ENCODE measurements at regions not wholly inside any gene's neighbourhood (a gene's known extent, or its start where the extent isn't known, plus 50 kb on each side); places are given as distances from the start of the nearest gene placed in this dataset.
"Not testable (repeated sequence)": the region's sequence is repeated elsewhere in the genome, so short reads cannot be mapped to it uniquely, and the experiment has no call there.

DNA sequence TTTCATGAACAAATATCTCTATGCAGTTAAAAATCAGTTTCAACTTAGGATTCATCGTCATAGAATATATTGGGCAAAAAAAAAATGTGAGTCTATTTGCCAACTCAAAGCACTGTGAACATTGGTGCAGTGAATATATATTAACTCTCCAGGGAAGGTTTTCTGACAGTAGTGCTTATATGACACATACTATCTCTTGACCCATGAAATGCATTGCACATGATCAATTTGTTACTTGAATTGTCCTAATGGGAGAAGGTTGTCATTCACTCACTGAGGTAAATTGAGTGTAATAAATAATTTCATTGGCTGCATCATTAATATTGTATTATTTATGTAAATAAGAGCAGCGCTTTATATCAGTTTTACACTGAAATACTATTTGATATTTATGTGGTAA lies 2458.5 kb downstream of the ARAP2 start:
- no peak for DNase-seq

DNA sequence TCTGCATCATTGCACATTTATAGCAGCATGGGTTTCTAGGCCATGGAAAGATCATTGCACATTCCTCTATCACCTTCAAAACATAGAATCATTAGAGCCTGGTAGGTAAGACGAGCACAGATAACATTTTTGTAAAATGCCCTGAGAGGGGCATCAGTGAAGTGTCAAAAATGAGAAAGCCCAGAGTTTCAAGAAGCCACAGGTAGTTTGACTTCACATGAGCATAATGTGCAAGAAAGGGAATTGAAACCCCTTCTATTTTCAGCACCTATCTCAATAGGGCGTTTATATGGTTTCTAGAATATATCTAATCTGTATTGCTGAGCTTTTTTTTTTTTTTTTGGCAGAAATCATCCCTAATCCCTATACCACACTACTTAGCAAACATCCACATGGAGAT lies 2441.7 kb downstream of the ARAP2 start:
- no peak for DNase-seq

- no peak for DNase-seq
These were observed 2418.6 kb downstream of the ARAP2 start for GRCh38 chr4:33825685-33826084.

DNA sequence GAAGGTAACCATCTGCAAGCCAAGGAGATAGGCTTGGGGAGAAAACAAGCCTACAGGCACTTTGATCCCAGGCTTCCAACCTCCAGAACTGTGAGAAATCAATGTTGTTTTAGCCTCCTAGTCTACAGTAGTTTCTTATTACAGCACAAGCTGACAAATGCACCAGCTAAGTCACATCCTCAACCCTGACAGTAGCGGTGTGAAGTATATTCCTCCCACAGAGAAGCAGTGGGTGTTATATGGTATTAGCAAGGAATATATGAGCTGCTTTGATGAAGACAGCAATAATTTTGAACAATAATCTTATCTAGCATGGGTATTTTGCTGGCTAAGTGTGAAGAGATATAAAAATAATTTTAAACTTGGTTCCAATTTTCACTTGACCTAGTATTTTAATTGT lies 2415.0 kb downstream of the ARAP2 start:
- not testable (repeated sequence) for DNase-seq

DNA sequence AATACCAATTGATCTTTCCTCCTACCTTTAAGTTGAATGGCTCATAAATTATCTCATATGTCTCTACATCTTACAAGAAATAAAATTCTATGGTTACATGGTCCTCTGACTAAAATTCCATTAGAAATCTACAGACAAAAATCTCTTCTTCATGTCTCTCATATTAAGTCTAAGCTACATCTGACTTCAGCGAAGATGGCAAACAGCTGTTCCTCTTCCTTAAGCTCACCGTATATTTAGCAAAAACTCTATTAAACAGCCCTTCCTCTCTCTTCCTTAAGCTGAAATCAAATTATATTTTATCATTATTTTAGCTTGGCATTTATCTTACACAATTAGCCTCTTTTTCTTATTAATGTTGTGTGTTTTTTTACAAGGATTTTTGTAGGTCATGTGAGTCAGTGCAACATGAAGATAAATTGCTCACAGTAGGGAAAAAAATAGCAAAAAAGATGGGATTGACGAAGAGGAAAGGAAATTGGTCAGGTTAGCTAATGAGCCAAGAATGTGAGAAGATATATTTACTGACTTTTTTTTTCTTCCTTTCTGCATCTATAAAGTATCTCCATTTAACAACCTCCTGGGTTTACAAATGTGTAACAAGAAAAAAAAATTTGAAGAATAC lies 2412.8 kb downstream of the ARAP2 start:
- DNase-seq = no peak

GRCh38 chr4:33835764-33836163 lies 2408.6 kb downstream of the ARAP2 start:
- not testable (repeated sequence) for DNase-seq

DNA sequence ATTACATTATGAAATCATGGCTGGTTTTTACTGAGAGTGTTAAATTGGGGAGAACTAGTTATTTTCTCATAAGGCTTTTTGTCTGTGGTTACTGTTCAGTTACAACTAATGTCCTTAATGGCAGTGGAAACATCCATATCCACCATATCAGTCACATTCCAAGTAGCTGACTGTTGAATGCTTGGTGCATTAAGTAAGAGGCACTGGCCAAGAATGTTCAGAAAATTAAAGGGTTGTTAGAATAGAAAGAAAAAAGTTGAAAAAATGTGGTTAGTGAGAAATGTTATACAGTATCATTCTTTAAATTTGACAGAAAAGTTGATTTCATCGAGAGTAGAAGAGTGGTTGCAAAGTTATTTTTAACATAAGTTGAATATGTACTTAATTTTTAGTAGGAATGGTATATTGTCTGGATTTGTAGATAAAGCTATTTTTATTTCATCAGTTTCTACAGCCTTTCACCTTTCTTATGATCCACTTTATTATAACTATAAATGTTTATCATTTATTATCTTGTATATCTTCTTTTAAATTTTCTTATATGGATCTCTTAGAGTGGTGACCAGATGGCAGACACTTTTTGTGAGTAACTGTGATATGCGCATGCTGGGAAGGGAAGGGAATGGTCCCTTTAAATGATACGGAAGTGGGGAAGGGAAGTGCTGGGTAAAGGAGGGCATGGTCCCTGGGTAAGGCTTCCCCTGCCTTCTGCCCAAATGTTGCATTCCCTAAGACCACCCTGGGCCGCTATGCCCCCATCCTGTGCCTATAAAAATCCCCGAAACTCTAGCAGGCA lies 2407.1 kb downstream of the ARAP2 start:
- no peak for DNase-seq

- DNase-seq = no peak
These were observed 2403.2 kb downstream of the ARAP2 start for GRCh38 chr4:33841120-33841519.

GRCh38 chr4:33850371-33850902 lies 2393.9 kb downstream of the ARAP2 start:
- DNase-seq = no peak

- DNase-seq = not testable (repeated sequence)
These were observed 2390.6 kb downstream of the ARAP2 start for GRCh38 chr4:33853670-33854069.

GRCh38 chr4:33864290-33864859 lies 2379.9 kb downstream of the ARAP2 start:
- no peak for DNase-seq

- no peak for DNase-seq
These were observed 2370.5 kb downstream of the ARAP2 start for GRCh38 chr4:33873791-33874190.

- DNase-seq = no peak
These were observed 2365.6 kb downstream of the ARAP2 start for GRCh38 chr4:33878710-33879109.

DNA sequence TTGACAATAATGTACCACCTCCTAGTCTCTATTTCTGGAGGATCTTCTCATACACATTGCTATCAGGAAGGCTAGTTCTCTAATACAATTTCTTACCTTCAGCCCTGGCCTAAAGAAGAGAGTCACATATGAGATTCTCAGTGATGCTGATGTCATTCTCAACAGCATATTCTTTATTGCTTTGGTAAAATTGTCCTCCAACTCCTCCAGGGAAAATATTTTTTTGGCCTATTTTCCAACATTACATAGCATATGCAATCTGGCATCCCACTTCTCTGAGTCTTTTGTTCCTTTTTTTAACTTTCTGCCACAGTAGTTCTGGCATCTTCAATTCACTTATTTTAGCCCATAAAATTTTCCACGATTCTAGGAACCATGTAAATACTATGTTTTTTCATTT lies 2363.1 kb downstream of the ARAP2 start:
- no peak for DNase-seq

- no peak for DNase-seq
These were observed 2361.9 kb downstream of the ARAP2 start for GRCh38 chr4:33882246-33882990.

DNA sequence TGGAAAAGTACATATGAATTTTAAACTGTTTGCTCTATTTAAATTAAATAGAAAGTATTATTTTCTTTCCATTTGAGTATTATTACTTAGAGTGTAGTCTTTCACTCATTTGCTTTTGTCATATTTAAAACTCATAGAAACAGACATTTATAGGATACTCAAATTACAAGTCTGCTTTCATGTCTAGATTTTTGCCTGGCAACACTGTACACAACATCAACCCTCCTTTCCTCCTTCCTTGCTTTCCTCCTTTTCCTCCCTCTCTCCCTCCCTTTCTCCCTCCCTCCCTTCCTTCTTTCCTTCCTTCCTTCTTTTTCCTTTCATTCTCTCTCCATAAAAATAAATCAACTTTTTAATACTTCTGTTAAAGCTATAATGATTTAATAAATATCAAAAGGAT lies 2361.2 kb downstream of the ARAP2 start:
- no peak for DNase-seq

- no peak for DNase-seq
These were observed 2358.0 kb downstream of the ARAP2 start for GRCh38 chr4:33886356-33886755.

- DNase-seq = no peak
These were observed 2353.5 kb downstream of the ARAP2 start for GRCh38 chr4:33890841-33891240.

DNA sequence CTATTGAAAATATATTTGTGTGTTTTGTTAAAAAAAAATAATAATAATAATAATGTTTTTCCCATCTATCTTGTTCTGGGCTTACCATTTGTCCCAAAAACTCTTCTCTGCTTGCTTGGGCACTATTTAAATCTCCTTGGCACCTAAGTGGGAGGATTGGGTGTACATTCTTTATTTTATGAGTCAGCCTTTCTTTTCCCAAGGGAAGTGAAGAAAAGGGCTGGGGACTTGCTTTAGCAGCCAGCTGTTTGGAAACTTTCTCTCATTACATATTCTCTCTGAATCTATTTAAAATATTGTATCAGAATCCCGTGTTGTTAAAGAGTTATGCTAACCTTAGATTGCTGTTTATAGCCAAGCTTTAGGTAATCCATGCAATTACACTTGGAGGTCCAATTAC lies 2332.4 kb downstream of the ARAP2 start:
- DNase-seq = no peak

- no peak for DNase-seq
These were observed 2329.9 kb downstream of the ARAP2 start for GRCh38 chr4:33914386-33914785.

GRCh38 chr4:33923469-33923868 lies 2320.8 kb downstream of the ARAP2 start:
- DNase-seq = no peak

DNA sequence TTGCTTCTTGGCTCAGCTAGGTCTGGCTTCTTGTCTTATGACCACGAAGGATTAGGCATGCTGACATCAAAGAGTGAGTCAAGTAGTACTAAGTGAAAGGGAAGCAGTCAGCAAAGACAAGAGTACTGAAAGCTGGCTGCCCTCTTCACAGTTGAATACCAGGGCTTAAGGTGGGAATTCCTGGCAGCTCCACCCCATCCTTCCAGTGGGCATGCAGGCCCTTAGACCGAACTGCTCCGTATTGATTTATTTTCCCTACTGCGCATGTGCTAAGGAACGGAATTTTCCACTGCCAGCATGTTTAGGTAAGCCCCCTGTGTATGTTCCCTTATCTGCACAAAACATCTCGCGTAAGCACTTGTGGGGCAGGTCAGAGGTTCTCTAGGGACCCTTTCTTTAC lies 2320.1 kb downstream of the ARAP2 start:
- no peak for DNase-seq

DNA sequence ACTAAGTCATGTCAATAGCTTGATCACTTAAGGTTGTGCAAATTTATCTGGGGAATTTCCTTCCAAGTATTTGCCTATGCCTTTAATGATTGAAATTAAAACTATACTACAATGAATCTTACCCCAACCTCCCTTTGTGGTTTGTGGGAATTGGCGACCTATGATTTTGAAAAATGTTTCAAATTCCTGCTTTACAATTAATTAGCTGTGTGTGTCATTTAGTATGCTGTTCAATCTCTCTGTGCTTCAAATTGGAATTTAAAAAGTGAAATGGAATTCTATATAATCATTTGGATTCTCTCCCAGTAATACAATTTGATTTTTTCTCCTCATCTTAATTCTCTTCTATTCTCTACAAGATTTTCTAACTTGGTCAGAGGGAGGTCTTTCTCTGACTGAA lies 2319.5 kb downstream of the ARAP2 start:
- no peak for DNase-seq
